Endodermal cell (in vitro differentiated cells): ENCODE measurements at regions not wholly inside any gene's neighbourhood (a gene's known extent, or its start where the extent isn't known, plus 50 kb on each side); places are given as distances from the start of the nearest gene placed in this dataset.

Experiments
- DNase-seq: peaks from one replicate; pipeline ENCODE4 v3.0.0-alpha.2; 2017
- H3K27ac ChIP-seq: 2 replicates; pipeline ENCODE4 v1.5.1; 2013; ENCODE audit warnings: mild to moderate bottlenecking, low read depth, low read length, moderate library complexity
- H3K27me3 ChIP-seq: 2 replicates; pipeline ENCODE4 v1.6.1; 2013; ENCODE audit warnings: mild to moderate bottlenecking, low read length, moderate library complexity; ENCODE audit not compliant: insufficient read depth, control insufficient read depth, poor library complexity, severe bottlenecking
- H3K36me3 ChIP-seq: 2 replicates; pipeline ENCODE4 v1.7.0; 2013; ENCODE audit warnings: mild to moderate bottlenecking, low read length, moderate library complexity; ENCODE audit not compliant: control insufficient read depth, insufficient read depth
- H3K4me1 ChIP-seq: one replicate; pipeline ENCODE4 v1.7.0; 2013; ENCODE audit warnings: low read length; ENCODE audit not compliant: control insufficient read depth, insufficient read depth
- H3K4me3 ChIP-seq: 2 replicates; pipeline ENCODE4 v1.5.1; 2013; ENCODE audit warnings: mild to moderate bottlenecking, low read length, moderate library complexity
- H3K9ac ChIP-seq: 2 replicates; pipeline ENCODE4 v1.6.1; 2013; ENCODE audit warnings: mild to moderate bottlenecking, low read length, moderate library complexity; ENCODE audit not compliant: poor library complexity, severe bottlenecking; ENCODE audit errors: extremely low read depth
- H3K9me3 ChIP-seq: 2 replicates; pipeline ENCODE4 v1.6.1; 2013; ENCODE audit warnings: mild to moderate bottlenecking, low read length, moderate library complexity; ENCODE audit not compliant: control insufficient read depth
- H3K27ac Mint-ChIP-seq: 2 replicates; pipeline ENCODE4 v1.8.0; 2020; ENCODE audit warnings: mixed read lengths
- H3K27me3 Mint-ChIP-seq: 2 replicates; pipeline ENCODE4 v1.8.0; 2021; ENCODE audit warnings: mild to moderate bottlenecking, mixed read lengths; ENCODE audit not compliant: insufficient read depth
- H3K36me3 Mint-ChIP-seq: 2 replicates; pipeline ENCODE4 v1.8.0; 2020; ENCODE audit warnings: low read depth, mixed read lengths
- H3K4me1 Mint-ChIP-seq: 2 replicates; pipeline ENCODE4 v1.8.0; 2020; ENCODE audit warnings: mixed read lengths
- H3K4me3 Mint-ChIP-seq: 2 replicates; pipeline ENCODE4 v1.8.0; 2020; ENCODE audit warnings: mild to moderate bottlenecking, moderate library complexity, mixed read lengths
- H3K9me3 Mint-ChIP-seq: 2 replicates; pipeline ENCODE4 v1.8.0; 2020; ENCODE audit warnings: mild to moderate bottlenecking, mixed read lengths
- CTCF ChIP-seq: fragments of 200-600 bp; sonication (generic); conservative IDR thresholded peaks from 2 replicates; pipeline ENCODE4 v1.5.0; 2021; ENCODE audit warnings: antibody characterized with exemption, mild to moderate bottlenecking
- WGBS, 2 experiments: methylation state at CpG; one replicate each; pipeline versions ENCODE4 v1.1.5 to v1.1.7; 2013; ENCODE audit warnings: missing lambda C conversion rate in 2 of 2, mixed read lengths in 1 of 2; ENCODE audit not compliant: insufficient coverage in 1 of 2, insufficient read length in 1 of 2; 5-methylcytosine and 5-hydroxymethylcytosine counted together

- no peaks in the 10 kb centered on the region for H3K9me3 ChIP-seq
- H3K4me3 Mint-ChIP-seq: no peak overlapping the region
- DNase-seq: no peak
- H3K36me3 ChIP-seq: no peaks in the 10 kb centered on the region
- H3K4me3 ChIP-seq: no peak overlapping the region
- H3K27ac Mint-ChIP-seq: no peak overlapping the region
- H3K36me3 Mint-ChIP-seq: no peaks in the 10 kb centered on the region
- H3K9ac ChIP-seq: no peak overlapping the region
- 83 to 88% methylated on average over 2 of the region's 2 CpGs for WGBS, 2 experiments
- no peaks in the 10 kb centered on the region for H3K4me1 ChIP-seq
- TF ChIP-seq CTCF: no peak
- H3K27me3 ChIP-seq: peaks cover 14% of the 10 kb centered on the region
- H3K27me3 Mint-ChIP-seq: peaks cover 7% of the 10 kb centered on the region
- H3K9me3 Mint-ChIP-seq: no peaks in the 10 kb centered on the region
- peaks cover 4% of the 10 kb centered on the region for H3K4me1 Mint-ChIP-seq
- H3K27ac ChIP-seq: no peak overlapping the region
These were observed 82.5 kb upstream of the SEM1 start for GRCh38 chr7:96792115-96792514.

GRCh38 chr7:96794063-96794462 lies 84.4 kb upstream of the SEM1 start:
- Histone ChIP-seq H3K27me3 (peaks cover 14% of the 10 kb centered on the region), H3K27ac (no peak overlapping the region), H3K9ac (no peak overlapping the region), H3K4me3 (no peak overlapping the region), H3K9me3 (no peaks in the 10 kb centered on the region), H3K36me3 (no peaks in the 10 kb centered on the region), H3K4me1 (no peaks in the 10 kb centered on the region)
- H3K4me3 Mint-ChIP-seq: no peak overlapping the region
- peaks cover 7% of the 10 kb centered on the region for H3K27me3 Mint-ChIP-seq
- 88 to 96% methylated on average over 2 of the region's 2 CpGs for WGBS, 2 experiments
- TF ChIP-seq CTCF: no peak
- H3K4me1 Mint-ChIP-seq: no peaks in the 10 kb centered on the region
- no peaks in the 10 kb centered on the region for H3K9me3 Mint-ChIP-seq
- no peak overlapping the region for H3K27ac Mint-ChIP-seq
- H3K36me3 Mint-ChIP-seq: no peaks in the 10 kb centered on the region
- no peak for DNase-seq

GRCh38 chr7:96800122-96800521 lies 90.5 kb upstream of the SEM1 start:
- Mint-ChIP-seq H3K4me1 (no peaks in the 10 kb centered on the region), H3K27me3 (no peaks in the 10 kb centered on the region), H3K4me3 (no peak overlapping the region), H3K36me3 (no peaks in the 10 kb centered on the region), H3K9me3 (no peaks in the 10 kb centered on the region), H3K27ac (no peak overlapping the region)
- Histone ChIP-seq H3K36me3 (no peaks in the 10 kb centered on the region), H3K4me1 (no peaks in the 10 kb centered on the region), H3K27ac (no peak overlapping the region), H3K9me3 (no peaks in the 10 kb centered on the region), H3K27me3 (no peaks in the 10 kb centered on the region), H3K9ac (no peak overlapping the region), H3K4me3 (no peak overlapping the region)
- no peak for DNase-seq
- TF ChIP-seq CTCF: no peak
- 94 to 100% methylated on average over 2 to 3 of the region's 3 CpGs for WGBS, 2 experiments
